GM18870 (cell line): ENCODE measurements at regions not wholly inside any gene's neighbourhood (a gene's known extent, or its start where the extent isn't known, plus 50 kb on each side); places are given as distances from the start of the nearest gene placed in this dataset.
"Not testable (repeated sequence)": the region's sequence is repeated elsewhere in the genome, so short reads cannot be mapped to it uniquely, and the experiment has no call there.

ENCODE experiments used
- ATAC-seq: cut with Tn5 transposase; IDR thresholded peaks from one replicate; pipeline ENCODE4 v1.9.1; 2021; ENCODE audit warnings: moderate library complexity; ENCODE audit not compliant: unreplicated experiment

DNA sequence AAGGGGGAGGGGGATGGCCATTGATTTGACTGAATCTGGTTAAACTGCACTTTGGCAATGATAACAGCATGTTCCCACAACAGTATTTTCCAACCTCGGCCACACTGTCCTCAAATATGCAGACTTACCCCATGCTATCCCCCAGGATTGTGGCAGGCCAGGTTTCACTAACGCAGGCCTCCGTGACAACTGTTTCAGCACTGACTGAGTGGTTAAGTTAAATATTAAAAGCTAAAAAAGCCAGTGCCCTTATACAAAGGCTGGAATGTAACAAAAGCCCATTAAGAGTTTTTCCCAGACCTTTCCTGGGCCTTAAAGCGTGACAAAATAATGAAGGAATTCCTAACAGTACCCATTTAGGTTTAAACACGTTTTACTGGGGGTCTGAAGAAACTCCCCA is 202.9 kb downstream of the USP25 start:
- ATAC-seq = no peak

DNA sequence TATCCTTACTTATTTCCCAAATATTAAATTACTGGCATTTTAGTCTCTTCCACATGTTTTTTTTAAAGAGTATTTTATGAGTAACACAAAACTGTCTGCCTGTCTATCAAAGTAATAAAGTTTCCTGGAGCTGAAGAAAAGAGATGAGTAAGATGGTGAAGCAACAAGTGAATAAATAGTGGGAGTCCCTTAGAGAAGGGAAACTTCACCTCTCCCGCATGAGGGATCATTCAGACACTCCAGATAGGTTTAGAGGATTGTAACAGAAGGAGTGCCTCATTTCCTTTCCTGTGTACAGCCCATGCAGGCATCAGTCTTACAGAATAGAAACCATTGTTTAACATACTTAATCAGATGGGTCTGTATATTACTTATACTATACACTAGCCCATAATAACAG is 205.7 kb downstream of the USP25 start:
- no peak for ATAC-seq

DNA sequence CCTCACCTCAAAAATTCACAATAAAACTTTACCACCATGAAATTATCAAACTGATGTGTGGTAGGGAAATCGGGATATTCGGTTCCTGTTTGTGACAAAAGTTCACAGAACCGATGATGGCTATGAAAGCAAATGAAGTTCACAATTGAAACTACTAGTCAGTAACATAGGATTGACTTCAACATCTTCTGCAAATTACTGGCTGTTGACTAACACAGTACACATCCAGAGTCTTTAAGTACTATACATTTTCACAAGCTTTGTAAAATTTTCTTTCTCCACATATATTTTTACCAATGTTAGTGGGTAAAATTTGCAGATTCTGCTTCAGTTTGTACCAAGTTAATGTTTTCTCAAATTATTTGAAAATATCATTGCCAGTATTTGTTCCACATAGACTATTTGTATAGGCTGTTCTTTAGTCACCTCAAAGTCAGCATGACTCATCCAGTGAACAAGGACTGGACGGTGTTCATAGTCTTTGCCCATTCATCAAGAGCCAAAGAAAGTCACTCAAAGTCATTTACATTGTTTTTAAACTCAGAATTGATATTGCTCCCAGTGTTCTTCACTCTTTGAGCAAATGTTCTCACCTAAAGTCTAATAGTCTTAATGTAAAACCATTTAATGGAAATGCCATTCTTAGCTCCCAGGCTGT is 213.4 kb downstream of the USP25 start:
- no peak for ATAC-seq

DNA sequence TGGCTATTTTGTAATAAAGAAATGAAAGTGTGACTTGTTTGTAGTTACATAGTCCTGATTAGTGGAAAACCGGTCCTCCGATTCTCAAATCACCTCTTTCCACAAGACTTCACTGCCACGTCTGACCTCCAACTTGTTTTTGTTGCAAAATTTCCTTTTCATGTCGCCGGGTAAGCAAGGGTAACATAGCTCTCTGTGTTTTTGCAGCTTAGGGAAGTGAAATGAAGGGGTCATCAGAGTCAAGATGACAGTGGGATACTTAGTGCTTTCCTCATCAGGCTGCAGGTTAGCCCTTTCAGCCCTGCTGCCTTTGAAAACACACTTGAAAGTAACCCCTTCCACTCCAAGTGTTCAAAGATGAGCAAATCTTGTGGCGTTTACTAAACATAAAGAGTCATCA is 217.9 kb downstream of the USP25 start:
- no peak for ATAC-seq

DNA sequence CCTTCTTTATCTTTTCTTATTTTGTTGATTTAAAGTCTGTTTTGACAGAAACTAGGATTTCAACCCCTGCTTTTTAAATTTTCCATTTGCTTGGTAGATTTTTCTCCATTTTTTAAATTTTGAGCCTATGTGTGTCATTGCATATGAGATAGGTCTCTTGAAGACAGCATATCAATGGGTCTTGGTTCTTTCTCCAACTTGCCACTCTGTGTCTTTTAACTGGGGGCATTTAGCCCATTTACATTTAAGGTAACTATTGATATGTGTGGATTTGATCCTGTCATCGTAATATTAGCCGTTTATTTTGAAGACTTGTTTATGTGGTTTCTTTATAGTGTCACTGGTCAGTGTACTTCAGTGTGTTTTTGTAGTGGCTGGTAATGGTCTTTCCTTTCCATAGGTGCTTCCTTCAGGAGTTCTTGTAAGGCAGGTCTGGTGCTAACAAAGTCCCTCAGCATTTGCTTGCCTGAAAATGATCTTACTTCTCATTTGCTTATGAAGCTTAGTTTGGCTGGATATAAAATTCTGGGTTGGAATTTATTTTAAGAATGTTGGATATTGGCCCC is 223.9 kb downstream of the USP25 start:
- ATAC-seq = no peak

DNA sequence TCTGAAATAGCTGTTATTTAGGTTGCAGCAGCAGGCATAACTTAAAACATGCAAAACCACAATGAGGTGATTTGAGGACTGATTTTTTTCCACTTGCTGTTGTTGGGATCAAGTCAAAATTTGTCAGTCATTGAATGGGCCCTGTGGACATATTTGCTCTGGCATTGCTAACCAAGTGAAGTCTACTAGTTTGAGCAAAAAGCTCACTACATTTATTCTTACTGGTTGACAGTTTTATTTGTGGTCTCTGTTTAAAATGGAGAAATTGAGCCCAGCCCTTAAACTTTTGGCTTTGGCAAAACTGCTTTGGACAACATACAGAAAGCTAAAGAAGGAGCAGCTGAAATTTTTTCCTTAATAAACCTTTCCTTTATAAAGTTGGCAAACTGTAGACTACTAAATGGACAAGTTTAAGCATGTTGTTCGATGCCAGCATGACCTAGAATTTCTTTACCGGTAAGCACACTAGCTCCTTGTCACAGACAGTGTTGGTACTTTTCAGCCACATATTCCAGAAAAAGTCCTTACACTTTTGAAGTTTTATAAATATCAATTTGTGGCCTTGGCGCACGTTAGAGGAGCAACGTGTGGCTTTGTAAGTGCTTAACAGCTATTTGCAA is 234.6 kb downstream of the USP25 start:
- ATAC-seq = no peak

DNA sequence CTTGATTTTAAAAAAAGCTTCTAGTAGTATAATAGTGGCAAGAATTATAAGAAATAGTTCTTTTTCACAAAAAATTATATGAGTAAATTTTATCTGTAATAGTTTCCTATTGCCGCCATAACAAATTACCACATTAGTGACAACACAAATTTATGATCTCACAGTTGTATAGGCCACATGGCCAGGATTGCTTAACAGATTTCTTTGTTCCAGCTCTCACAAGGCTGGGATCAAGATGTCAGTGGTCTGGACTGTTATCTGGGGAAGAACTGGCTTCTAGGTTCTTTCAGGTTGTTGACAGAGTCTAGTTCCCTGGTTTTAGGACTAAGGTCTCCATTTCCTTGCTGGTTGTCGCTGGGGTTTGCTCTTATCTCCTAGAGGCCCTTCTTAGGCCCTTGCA is 236.4 kb downstream of the USP25 start:
- no peak for ATAC-seq

DNA sequence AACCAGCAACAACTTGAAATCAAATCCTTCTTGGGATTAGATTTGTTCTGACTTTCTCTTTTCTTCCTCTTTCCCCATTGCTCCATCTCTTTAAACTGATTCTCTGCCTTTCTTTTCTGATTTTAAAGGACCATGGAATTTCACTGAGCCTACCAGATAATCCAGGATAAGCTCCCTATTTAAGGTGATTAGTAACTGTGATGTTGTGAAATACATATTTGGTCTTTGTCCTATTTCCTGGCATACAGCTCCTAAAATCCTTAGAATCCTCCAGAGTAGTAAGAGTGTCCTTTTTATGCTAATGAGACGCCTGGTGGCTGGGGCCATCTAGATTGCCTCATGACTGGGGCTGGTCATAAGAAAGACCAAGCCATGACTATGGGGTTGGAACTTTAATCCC is 236.9 kb downstream of the USP25 start:
- no peak for ATAC-seq

DNA sequence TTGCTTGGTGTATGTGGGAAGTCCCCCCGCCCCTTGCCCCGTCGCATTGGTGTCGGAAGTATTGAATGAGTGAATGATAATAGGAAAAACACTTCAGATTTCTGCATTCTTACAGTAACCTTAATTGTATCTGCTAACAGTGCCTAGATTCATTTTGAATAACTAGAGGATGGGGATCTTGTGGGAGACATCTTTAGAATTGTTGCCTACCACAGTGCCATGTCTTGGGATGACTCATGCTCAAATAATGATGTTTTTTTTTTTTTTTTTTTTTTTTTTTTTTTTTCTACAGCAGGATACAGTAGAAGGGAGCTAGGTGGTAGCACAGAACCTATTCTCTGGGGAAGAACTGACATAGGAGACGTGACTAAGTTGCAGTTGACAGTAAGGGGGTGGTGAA is 237.9 kb downstream of the USP25 start:
- ATAC-seq = no peak

DNA sequence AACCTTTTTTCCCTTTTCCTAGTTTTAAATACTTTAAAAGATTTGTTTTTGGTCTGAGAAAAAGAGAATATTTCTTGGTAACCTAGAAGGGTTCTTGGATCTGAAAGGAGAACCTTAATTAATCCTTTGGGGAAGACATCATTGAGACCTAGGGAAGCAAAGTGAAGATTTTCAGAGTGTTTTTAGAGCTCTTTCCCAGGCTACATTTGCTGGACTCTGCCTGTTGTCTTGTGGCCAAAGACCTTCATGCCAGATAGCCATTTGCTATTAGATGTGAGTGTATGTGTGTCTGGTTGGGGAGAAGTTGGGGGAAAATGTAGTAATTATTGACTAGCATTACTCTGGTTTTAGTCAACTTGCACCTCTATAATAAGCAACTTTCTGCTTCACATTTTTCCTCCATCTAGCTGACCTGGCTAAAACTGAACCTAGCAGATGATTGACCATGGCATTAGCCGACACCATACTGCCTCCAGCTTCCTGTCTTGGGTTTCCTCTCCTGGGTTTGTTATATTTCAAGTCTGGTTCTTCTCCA is 239.1 kb downstream of the USP25 start:
- ATAC-seq = no peak

DNA sequence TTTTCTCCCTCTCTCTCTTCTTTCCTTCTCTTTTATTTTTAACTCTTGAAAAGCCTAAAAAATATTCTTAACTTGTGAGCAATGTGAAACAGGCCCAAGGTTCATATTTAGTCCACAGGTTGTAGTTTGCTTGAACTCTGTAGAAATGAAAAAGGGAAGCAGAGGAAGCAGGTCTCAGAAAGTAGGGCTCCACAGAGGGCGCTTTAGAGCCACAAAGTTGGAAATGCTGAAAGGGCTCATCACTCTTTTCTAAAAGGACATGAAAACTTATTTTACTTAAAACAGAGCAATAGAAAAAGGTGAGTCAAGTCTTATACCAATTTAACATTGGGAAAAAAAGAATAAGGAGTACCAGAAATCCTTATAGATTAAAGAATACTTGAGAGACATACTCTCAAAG is 247.0 kb downstream of the USP25 start:
- no peak for ATAC-seq

DNA sequence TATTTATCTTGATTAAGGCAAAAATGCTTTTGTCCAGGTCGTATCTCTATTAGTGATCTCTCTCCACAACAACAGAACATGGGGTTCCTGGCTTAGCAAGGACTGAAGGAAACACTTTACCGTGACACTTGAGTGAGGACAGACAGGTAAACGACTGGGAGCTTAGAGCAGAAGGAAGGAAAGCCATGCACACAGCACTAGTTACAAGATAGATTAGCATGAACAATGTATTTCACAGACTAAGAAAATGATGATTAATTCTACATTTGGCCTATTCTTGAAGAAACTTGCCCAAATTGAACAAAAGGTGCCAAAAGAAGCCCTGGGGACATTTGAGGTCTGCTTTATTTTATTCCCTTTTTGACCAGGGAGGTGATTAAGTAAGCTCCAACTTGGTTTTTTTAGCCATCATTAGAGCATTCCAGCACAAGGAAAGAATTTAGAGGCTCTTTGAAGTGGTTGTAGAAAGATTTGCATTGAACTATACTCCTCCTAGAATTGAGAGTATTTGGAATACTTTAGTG is 248.5 kb downstream of the USP25 start:
- ATAC-seq = no peak

DNA sequence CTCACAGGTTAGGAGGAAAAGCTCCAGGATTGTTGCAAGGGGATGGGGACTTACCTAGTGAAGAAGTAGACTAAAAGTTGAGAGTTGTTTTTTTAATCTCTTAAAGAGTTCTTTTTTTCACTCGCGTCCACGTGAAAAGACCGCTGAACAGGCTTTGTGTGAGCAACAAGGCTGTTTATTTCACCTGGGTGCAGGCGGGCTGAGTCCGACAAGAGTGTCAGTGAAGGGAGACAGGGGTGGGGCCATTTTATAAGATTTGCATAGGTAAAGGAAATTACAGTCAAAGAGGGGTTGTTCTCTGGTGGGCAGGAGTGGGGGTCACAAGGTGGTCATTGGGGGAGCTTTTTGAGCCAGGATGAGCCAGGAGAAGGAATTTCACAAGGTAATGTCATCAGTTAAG is 249.7 kb downstream of the USP25 start:
- ATAC-seq = not testable (repeated sequence)

DNA sequence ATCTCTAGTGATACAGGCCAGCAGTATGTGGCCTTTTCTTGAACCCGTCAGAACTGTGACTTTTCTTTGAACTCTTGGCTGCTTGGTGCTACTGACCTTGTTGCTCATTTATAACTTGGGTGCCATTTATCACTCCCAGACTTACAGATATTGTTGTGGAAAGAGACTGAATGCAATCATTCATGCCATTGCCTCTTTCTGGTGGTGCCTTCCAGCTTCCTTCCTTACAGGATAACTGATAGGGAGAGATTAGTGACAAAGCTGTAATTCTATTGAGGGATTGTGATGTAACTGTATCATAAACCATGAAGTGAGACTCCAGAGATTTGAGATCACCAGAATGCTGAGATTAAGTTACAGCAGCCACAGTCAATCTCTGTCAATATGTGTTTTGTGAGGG is 256.5 kb downstream of the USP25 start:
- ATAC-seq = no peak

DNA sequence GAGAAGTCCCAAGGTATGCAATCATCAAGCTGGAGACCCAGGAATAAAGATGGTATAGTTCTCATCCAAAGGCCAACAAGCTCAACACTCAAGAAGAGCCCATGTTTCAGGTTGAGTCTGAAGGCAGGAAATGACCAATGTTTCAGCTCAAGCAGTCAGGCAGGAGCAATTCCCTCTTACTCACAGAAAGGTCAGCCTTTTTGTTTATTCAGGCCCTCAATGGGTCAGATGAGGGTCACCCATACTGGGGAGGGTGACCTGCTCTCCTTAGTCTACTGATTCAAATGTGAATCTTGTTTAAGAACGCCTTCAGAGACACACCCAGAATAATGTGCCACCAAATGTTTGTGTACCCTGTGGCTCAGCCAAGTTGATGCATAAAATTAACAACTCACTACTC is 262.4 kb downstream of the USP25 start:
- no peak for ATAC-seq

DNA sequence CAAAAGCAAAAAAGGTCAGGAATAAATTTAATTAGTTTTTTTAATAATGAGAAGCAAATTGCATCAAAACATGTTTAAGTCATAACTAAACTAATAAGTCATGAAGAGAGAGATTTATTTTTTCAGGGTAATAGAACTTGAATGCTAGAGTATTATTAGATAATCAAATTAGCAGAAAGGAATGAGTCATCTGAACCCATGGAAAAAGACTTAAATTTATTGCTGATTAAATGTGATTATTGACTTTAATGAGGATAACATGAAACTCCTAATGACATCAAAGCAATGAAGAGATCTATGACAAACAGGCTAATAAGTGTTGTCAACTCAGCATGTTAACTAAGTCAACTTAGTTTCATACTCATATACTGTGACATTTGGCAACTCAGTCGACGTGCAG is 264.2 kb downstream of the USP25 start:
- no peak for ATAC-seq

DNA sequence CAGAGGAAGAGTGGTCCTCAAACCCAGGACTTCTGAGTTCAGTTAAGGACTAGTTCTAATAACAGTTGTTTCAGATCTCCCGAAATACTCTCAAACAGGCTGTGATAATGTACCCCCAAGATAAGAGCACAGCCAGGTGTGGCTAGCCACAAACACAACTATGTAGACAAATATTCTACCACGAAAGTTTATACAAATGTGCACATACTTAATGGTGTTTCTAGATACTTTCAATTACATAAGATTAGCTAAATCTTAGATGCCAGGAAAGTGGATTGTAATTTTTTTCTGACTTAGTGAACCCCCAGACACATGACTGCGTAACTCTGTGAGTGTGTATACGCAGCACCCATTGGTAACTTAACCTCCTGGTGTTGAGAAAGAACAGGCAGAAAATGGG is 270.0 kb downstream of the USP25 start:
- no peak for ATAC-seq

DNA sequence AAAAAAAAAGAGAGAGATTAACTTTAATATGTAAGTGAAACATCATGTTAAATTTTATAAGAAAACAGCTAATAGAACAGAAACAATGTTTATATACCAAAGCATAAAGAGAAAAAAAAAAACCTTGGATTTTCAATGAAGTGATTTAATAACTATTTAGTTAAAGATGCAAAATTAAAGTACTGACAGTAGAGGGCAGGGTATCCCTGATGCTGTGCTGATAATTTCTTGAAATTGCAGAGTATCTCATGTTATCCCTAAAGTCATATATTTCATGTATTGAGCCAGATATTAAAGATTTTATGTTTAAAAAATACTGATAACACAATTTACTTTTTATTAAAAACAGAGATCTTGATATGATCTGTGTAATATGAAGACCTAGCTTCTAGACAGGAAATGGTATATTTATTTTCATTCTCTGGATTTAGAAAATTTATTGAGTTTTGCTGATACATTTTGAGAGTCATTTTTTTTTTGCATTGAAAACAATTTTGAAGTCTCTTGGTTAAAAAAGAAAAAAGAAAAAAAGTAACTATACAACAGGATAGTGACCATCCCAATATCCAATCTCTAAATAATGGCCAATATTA is 273.2 kb downstream of the USP25 start:
- no peak for ATAC-seq

DNA sequence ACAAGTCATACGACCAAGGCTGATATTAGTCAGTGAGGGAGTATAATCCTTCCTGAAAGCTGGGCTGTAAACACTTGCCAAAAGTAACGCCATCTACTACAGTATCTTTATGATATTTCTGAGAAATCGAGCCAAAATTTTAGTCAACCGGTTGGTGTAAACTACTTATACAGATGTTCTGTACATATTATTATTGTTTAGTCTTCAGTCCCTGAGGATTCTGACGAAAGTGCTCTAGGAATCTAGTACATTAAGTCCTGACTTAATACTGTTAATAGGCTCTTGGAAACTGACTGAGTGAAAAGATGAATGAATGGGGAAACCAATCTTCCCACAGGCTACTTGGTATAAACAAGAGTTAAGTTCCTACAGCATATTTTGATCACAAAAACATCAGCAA is 274.3 kb downstream of the USP25 start:
- ATAC-seq = no peak

DNA sequence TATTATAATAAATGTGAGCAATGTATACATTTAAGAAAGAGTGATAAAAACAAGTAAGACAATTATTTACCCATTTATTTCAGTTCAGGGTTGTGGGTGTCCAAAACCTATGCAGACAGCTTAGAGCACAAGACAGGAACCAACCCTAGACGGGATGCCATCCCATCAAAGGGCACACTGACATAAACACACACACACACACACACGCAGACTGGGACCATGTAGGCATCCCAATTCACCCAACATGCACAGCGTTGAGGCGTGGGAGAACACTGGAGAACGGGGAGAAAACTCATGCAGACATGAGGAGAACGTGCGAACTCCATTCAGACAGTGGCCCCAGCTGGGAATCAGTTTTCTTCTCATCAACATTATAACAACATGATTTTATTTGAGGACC is 274.7 kb downstream of the USP25 start:
- ATAC-seq = no peak

DNA sequence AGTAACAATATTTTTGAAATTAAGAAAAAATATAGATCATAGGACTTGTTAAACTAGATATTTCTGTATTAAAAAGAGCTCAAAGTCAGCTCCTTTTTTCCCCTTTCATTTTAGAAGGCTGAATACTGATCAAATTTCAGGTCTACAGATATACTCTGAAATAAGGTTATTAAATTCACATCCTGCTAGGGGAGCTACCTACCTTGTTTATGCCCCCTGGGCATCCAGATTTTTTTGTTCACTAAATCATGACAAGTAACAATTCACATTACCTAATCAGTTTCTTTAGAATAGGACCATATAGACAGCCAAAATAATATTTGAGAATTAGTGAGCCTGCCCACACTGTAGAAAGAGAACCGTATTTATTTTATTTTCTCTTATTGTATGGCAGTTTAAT is 276.2 kb downstream of the USP25 start:
- no peak for ATAC-seq

DNA sequence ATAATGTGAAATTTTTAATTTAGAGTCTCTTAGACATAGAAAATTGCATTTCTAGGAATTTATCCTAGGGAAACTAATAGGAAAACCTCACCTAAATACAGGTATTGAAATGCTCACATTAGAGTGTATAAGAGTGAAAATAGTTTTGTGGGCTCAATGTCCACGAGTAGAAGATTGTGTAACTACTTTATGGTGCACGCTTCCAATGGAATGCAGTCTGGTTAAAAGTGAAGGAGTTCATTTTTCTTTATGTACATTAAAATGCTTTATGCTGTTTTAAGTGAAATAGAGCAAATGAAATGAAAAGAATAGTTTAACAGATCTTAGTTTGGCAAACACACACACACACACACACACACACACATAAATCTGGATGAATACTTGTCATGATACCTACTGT is 278.2 kb downstream of the USP25 start:
- ATAC-seq = no peak
